ENCODE measurements at regions not wholly inside any gene's neighbourhood (a gene's known extent, or its start where the extent isn't known, plus 50 kb on each side); places are given as distances from the start of the nearest gene placed in this dataset.
"Not testable (repeated sequence)": the region's sequence is repeated elsewhere in the genome, so short reads cannot be mapped to it uniquely, and the experiment has no call there.

DNA sequence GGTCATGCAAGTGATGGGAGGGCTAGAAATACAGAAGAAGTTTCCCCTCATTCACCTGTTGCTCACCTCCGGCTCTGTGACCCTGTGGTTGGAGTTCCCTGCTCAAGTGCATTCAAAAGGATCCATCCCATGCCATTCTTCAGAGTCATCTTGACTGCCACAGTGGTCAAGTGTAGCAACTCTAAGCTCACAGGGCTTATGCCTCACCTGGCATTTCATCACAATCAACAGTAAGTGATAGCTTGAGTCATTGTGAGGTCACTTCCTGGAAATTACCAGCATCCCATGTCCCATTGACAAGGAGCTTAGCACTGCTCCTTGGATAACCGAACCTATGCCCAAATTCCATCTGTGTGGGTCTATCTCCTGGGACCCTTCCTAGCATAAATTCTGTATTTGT lies 55.6 kb downstream of the OR4C45 start:
- H3K4me3 Mint-ChIP-seq = no peak overlapping the region
- intact Hi-C loops (cut with micrococcal nuclease) = no loop called here
- H3K9me3 Mint-ChIP-seq = peaks cover 21% of the 10 kb centered on the region
- H3K27me3 Mint-ChIP-seq (ENCODE audit: insufficient read depth) = no peaks in the 10 kb centered on the region
- H3K27ac Mint-ChIP-seq = no peak overlapping the region
- no peaks in the 10 kb centered on the region for H3K36me3 Mint-ChIP-seq (ENCODE audit: low read depth)
- DNase-seq (ENCODE audit: low spot score) = no peak
- no peaks in the 10 kb centered on the region for H3K4me1 Mint-ChIP-seq (ENCODE audit: low read depth)

DNA sequence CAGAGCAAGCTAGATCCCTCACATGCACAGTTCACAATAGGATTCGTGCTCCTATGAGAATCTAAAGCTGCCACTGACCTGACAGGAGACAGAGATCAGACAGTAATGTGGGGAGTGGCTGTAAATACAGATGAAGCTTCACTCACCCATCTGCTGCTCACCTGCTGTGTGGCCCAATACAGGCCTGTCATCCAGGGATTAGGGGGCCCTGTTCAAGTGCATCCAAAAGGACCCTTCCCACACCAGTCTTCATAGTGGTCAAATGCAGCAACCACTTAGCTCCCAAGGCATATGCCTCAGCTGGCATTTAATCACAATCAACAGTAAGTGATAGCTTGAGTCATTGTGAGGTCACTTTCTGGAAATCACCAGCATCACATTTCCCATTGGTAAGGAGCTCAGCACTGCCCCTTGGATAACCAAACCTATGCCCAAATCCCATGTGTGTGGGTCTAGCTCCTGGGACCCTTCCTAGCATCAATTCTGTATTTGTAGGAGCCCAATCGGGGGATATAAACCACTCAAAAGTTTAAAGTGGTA lies 65.6 kb downstream of the OR4C45 start:
- DNase-seq (ENCODE audit: low spot score) = no peak
- no peaks in the 10 kb centered on the region for H3K4me1 Mint-ChIP-seq (ENCODE audit: low read depth)
- intact Hi-C loops (cut with micrococcal nuclease) = no loop called here
- H3K9me3 Mint-ChIP-seq = peaks cover 13% of the 10 kb centered on the region
- no peak overlapping the region for H3K4me3 Mint-ChIP-seq
- H3K27me3 Mint-ChIP-seq (ENCODE audit: insufficient read depth) = no peaks in the 10 kb centered on the region
- no peaks in the 10 kb centered on the region for H3K36me3 Mint-ChIP-seq (ENCODE audit: low read depth)
- H3K27ac Mint-ChIP-seq = no peak overlapping the region

DNA sequence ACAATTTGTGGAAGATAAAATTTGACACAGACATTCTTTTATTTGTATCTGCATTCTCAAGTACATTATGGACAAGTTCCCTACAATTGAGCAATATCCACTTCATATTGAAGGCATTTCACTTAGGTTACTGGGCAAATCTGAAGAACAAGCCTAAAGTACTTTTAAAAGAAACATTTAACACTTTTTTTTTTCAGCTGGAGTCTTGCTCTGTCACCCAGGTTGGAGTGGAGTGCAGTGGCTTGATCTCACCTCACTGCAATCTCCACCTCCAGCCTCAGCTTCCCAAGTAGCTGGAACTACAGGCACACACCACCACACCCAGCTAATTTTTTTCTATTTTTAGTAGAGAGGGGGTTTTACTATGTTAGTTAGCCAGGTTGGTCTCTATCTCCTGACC lies 70.2 kb downstream of the OR4C45 start:
- peaks cover 2% of the 10 kb centered on the region for H3K27me3 Mint-ChIP-seq (ENCODE audit: insufficient read depth)
- no peaks in the 10 kb centered on the region for H3K4me1 Mint-ChIP-seq (ENCODE audit: low read depth)
- no peak overlapping the region for H3K4me3 Mint-ChIP-seq
- H3K36me3 Mint-ChIP-seq (ENCODE audit: low read depth) = no peaks in the 10 kb centered on the region
- no peak for DNase-seq (ENCODE audit: low spot score)
- peaks cover 8% of the 10 kb centered on the region for H3K9me3 Mint-ChIP-seq
- intact Hi-C loops (cut with micrococcal nuclease) = no loop called here
- H3K27ac Mint-ChIP-seq = no peak overlapping the region

DNA sequence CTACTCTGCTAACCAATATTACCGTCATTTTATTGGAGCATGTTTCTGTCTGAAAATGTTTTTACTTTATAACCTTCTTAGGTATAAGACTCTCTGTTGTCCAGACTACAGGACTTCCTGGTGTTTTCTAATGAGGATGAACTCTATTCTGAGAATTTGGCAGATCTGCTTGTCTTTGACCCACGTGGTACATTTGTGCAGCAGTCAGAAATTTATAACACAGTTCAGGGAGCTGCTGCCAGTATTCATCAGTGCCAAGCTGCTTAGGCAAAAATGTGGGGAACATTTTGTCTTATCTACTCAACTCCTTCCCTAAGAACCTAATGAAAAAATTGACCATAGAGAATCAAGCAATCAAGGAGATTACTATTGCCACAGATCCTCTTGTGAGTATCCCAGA lies 108.0 kb downstream of the OR4C45 start:
- DNase-seq (ENCODE audit: low spot score); H3K4me1 Mint-ChIP-seq (ENCODE audit: low read depth); H3K36me3 Mint-ChIP-seq (ENCODE audit: low read depth); H3K27ac Mint-ChIP-seq; H3K27me3 Mint-ChIP-seq (ENCODE audit: insufficient read depth); H3K4me3 Mint-ChIP-seq; intact Hi-C loops (cut with micrococcal nuclease): not testable (repeated sequence)
- H3K9me3 Mint-ChIP-seq = peaks cover 57% of the 10 kb centered on the region

DNA sequence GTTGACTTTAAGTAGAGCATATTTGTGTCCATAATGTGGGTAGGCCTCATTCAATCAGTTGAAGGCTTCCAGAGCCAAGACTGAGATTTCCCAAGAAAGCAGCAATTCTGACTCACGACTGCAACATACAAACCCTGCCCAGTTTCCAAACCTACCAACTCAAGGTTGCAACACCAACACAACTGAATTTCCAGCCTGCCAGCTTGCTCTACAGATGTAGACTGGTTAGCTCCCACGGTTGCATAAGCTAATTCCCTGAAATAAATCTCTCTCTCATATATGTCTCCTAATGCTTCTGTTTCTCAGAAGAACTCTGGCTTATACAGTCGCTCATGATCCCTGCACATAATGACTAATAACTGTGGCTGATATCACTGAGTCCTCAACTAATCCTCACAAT lies 113.6 kb downstream of the OR4C45 start:
- H3K4me1 Mint-ChIP-seq (ENCODE audit: low read depth); intact Hi-C loops (cut with micrococcal nuclease); DNase-seq (ENCODE audit: low spot score); H3K27me3 Mint-ChIP-seq (ENCODE audit: insufficient read depth); H3K4me3 Mint-ChIP-seq; H3K36me3 Mint-ChIP-seq (ENCODE audit: low read depth); H3K27ac Mint-ChIP-seq: not testable (repeated sequence)
- peaks cover 48% of the 10 kb centered on the region for H3K9me3 Mint-ChIP-seq

DNA sequence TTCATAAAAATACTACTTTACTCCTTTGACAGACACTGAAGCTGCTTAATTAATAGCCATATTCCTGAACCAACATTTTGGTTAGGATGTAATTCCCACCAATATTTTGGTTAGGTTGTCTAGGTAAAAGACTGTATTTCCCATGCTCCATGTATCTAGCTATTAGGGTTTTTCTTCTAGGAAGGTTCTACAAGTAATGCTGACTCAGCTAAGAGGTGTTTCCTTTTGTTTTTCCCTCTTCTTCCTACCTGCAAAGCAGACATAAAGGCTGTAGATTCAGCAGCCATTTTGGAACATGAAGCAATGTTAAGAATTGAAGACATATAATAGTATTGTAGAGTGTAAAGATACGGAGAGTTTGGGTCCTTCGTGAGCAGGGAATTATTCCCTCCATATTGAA lies 115.3 kb downstream of the OR4C45 start:
- H3K36me3 Mint-ChIP-seq (ENCODE audit: low read depth); H3K27me3 Mint-ChIP-seq (ENCODE audit: insufficient read depth); H3K27ac Mint-ChIP-seq; H3K4me3 Mint-ChIP-seq; DNase-seq (ENCODE audit: low spot score); H3K4me1 Mint-ChIP-seq (ENCODE audit: low read depth); intact Hi-C loops (cut with micrococcal nuclease): not testable (repeated sequence)
- peaks cover 52% of the 10 kb centered on the region for H3K9me3 Mint-ChIP-seq

DNA sequence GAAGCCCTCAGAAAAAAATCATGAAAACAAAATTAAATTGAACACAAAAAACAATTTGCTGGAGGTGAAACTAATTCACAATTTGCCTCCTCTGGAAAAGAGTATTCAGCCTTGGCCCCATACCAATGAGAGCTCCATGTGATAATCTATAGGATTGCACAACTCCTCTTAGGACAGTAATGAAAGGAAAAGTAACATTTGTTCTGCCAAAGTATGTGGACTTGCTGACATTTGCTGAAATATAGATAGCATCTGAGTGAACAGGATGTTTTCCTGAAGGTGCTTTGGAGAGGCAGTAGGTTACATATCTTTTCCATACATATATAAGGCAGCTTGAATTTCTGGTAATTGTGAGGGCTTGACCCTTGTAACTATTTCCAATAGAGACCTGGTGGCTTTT lies 122.8 kb downstream of the OR4C45 start:
- DNase-seq (ENCODE audit: low spot score) = no peak

DNA sequence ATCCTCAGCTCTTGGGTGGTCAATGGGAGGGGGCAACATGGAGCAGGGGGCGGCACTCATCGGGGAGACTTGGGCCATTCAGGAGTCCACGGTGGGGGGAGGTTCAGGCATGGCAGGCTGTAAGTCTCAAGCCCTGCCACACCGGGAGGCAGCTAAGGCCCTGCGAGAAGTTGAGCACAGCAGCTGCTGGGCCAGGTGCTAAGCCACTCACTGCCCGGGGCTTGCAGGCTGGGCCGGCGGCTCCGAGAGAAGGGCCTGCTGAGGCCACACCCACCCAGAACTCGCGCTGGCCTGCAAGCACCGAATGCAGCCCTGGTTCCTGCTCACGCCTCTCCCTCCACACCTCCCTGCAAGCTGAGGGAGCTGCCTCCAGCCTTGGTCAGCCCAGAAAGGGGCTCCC lies 131.4 kb downstream of the OR4C45 start:
- no peak for DNase-seq (ENCODE audit: low spot score)
- Mint-ChIP-seq H3K9me3 (peaks cover 24% of the 10 kb centered on the region), H3K27me3 (ENCODE audit: insufficient read depth) (no peaks in the 10 kb centered on the region), H3K36me3 (ENCODE audit: low read depth) (no peaks in the 10 kb centered on the region), H3K4me3 (no peak overlapping the region), H3K4me1 (ENCODE audit: low read depth) (no peaks in the 10 kb centered on the region), H3K27ac (no peak overlapping the region)
- intact Hi-C loops (cut with micrococcal nuclease) = no loop called here

More for the DNA sequence above, 122.8 kb downstream of the OR4C45 start:
- intact Hi-C loops (cut with micrococcal nuclease) = no loop called here
- H3K4me3 Mint-ChIP-seq = no peak overlapping the region
- H3K36me3 Mint-ChIP-seq (ENCODE audit: low read depth) = no peaks in the 10 kb centered on the region
- no peaks in the 10 kb centered on the region for H3K27me3 Mint-ChIP-seq (ENCODE audit: insufficient read depth)
- no peak overlapping the region for H3K27ac Mint-ChIP-seq
- no peaks in the 10 kb centered on the region for H3K4me1 Mint-ChIP-seq (ENCODE audit: low read depth)
- H3K9me3 Mint-ChIP-seq = peaks cover 36% of the 10 kb centered on the region

DNA sequence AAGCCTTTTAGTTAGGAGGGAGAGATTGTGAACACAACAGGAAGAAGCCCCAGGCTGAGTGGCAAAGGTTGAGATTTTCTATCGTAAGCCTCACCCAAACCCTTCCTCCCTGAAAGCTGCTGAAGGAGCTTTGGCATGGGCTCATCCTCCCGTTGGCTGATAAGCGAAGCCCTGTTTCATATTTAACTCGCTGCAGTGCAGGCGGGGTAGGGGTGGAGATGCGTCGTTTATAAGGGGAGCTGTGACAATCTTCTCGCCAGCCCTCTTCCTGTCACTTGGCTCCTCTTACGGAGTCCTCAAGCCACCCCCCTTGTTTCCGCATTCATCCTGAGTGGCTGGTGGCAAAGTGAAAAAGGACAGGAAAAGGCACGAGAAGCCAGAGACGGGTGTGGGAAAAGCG lies 137.0 kb downstream of the OR4C45 start:
- DNase-seq (ENCODE audit: low spot score) = no peak
- no peaks in the 10 kb centered on the region for H3K4me1 Mint-ChIP-seq (ENCODE audit: low read depth)
- intact Hi-C loops (cut with micrococcal nuclease) = no loop called here
- H3K36me3 Mint-ChIP-seq (ENCODE audit: low read depth) = no peaks in the 10 kb centered on the region
- peaks cover 33% of the 10 kb centered on the region for H3K9me3 Mint-ChIP-seq
- H3K4me3 Mint-ChIP-seq = no peak overlapping the region
- no peaks in the 10 kb centered on the region for H3K27me3 Mint-ChIP-seq (ENCODE audit: insufficient read depth)
- no peak overlapping the region for H3K27ac Mint-ChIP-seq

DNA sequence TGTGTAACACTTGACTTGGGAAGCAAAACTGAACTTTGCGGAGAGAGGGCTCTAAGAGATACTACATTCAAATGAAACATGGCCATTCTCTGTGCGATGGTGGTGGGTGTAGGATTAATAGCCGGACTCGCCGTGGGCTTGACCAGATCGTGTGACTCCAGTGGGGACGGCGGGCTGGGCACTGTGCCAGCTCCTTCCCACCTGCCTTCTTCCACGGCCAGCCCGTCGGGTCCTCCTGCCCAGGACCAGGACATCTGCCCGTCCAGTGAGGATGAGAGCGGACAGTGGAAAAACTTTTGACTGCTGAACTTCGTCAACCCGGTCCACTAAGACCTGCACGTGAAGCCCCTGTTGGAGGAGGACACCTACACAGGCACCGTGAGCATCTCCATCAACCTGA lies 137.4 kb downstream of the OR4C45 start:
- DNase-seq (ENCODE audit: low spot score) = no peak
- intact Hi-C loops (cut with micrococcal nuclease) = no loop called here
- Mint-ChIP-seq H3K27me3 (ENCODE audit: insufficient read depth) (no peaks in the 10 kb centered on the region), H3K4me1 (ENCODE audit: low read depth) (no peaks in the 10 kb centered on the region), H3K9me3 (peaks cover 33% of the 10 kb centered on the region), H3K36me3 (ENCODE audit: low read depth) (no peaks in the 10 kb centered on the region), H3K4me3 (no peak overlapping the region), H3K27ac (no peak overlapping the region)

DNA sequence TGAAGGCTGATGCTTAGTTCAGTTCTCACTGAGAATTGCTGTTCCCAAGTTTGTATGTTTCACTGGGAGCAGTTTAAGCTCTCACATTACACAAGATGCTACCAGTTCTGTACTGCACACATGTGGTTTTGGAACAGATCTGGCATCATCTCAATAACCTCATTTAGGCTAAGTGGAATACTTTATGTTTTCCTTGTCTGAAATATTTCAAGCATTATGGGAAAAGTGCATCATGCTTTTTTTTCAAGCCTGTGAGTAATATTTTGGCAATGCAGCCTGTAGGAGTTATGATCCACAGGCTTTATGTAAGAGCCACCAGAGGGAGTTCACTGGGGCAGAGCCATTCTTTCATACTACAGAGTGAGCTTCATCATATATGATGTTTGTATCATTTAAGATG lies 141.5 kb downstream of the OR4C45 start:
- Mint-ChIP-seq H3K4me1 (ENCODE audit: low read depth) (no peaks in the 10 kb centered on the region), H3K9me3 (peaks cover 23% of the 10 kb centered on the region), H3K4me3 (no peak overlapping the region), H3K27me3 (ENCODE audit: insufficient read depth) (no peaks in the 10 kb centered on the region), H3K27ac (no peak overlapping the region), H3K36me3 (ENCODE audit: low read depth) (no peaks in the 10 kb centered on the region)
- intact Hi-C loops (cut with micrococcal nuclease) = no loop called here
- DNase-seq (ENCODE audit: low spot score) = no peak

DNA sequence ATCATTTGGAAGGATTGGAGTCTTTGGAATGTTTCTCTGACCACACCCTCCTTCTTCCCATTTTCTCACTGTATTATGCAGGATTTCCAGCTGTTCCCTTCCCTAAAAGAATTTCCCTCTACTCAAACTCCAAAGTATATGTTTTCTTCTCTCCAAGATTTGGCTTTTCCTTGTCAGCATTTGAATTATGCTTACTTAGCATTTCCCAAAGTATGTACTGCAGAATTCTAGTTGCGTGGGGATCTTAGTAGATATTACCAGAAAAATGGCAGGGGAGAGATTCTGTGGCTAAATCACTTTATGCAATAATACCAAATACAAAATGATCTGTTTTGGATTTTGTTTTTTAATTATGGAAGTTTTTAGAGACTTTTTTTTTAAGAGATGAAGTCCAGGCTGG lies 142.3 kb downstream of the OR4C45 start:
- H3K27ac Mint-ChIP-seq = no peak overlapping the region
- H3K27me3 Mint-ChIP-seq (ENCODE audit: insufficient read depth) = no peaks in the 10 kb centered on the region
- H3K9me3 Mint-ChIP-seq = peaks cover 20% of the 10 kb centered on the region
- no peak overlapping the region for H3K4me3 Mint-ChIP-seq
- intact Hi-C loops (cut with micrococcal nuclease) = no loop called here
- no peaks in the 10 kb centered on the region for H3K36me3 Mint-ChIP-seq (ENCODE audit: low read depth)
- DNase-seq (ENCODE audit: low spot score) = no peak
- H3K4me1 Mint-ChIP-seq (ENCODE audit: low read depth) = no peaks in the 10 kb centered on the region

DNA sequence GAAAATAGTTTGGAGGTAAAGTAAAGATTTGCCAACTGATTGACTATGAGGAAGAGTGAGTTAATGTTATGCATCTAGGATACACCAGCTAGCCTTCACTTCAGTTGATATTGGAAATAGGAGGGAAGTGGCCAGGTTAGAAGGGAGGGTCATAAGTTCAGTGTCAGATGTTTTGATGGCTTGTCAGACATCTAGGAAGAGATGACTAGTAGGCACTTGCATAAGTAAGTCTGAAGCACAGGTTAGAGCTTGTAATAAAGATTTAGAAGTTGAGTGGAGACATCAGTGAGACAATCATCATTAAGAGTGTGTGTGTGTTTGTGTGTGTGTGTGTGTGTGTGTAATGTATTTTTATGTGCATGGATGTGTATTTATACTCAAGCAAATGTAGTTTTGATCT lies 146.1 kb downstream of the OR4C45 start:
- H3K36me3 Mint-ChIP-seq (ENCODE audit: low read depth) = no peaks in the 10 kb centered on the region
- H3K27me3 Mint-ChIP-seq (ENCODE audit: insufficient read depth) = no peaks in the 10 kb centered on the region
- intact Hi-C loops (cut with micrococcal nuclease) = no loop called here
- H3K27ac Mint-ChIP-seq = no peak overlapping the region
- no peak for DNase-seq (ENCODE audit: low spot score)
- peaks cover 6% of the 10 kb centered on the region for H3K9me3 Mint-ChIP-seq
- H3K4me1 Mint-ChIP-seq (ENCODE audit: low read depth) = no peaks in the 10 kb centered on the region
- no peak overlapping the region for H3K4me3 Mint-ChIP-seq

DNA sequence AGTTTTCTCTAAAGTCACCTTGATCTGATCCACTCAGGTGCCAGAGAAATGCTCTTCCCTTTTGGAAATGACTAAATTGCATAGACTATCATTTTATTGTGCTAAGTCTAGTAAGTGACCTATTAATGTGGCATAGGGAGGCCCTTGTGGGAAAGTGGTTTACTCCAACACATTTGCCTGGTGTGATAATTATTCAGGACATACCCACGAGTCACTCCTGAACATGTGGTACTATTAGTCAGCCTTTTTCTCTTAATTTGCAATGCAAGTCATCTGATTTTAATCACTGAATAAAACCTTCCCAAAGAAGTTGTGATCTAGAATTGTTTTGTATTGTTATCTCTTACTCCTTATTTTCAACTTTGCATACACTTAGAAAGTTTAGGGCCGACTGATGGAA lies 148.7 kb downstream of the OR4C45 start:
- no peaks in the 10 kb centered on the region for H3K36me3 Mint-ChIP-seq (ENCODE audit: low read depth)
- intact Hi-C loops (cut with micrococcal nuclease) = no loop called here

More for the DNA sequence above, 148.7 kb downstream of the OR4C45 start:
- peaks cover 26% of the 10 kb centered on the region for H3K9me3 Mint-ChIP-seq
- no peak overlapping the region for H3K27ac Mint-ChIP-seq
- no peaks in the 10 kb centered on the region for H3K4me1 Mint-ChIP-seq (ENCODE audit: low read depth)
- DNase-seq (ENCODE audit: low spot score) = no peak
- H3K27me3 Mint-ChIP-seq (ENCODE audit: insufficient read depth) = no peaks in the 10 kb centered on the region
- no peak overlapping the region for H3K4me3 Mint-ChIP-seq
